ENCODE measurements at regions not wholly inside any gene's neighbourhood (a gene's known extent, or its start where the extent isn't known, plus 50 kb on each side); places are given as distances from the start of the nearest gene placed in this dataset.

GRCh38 chr2:129191530-129191929 is 787.9 kb upstream of the RAB6C start:
- H3K27me3 Mint-ChIP-seq (ENCODE audit: unreplicated experiment): peaks cover 4% of the 10 kb centered on the region
- H3K9me3 Mint-ChIP-seq (ENCODE audit: unreplicated experiment): no peaks in the 10 kb centered on the region
- H3K27ac Mint-ChIP-seq (ENCODE audit: unreplicated experiment): no peak overlapping the region
- H3K36me3 Mint-ChIP-seq (ENCODE audit: unreplicated experiment): no peaks in the 10 kb centered on the region
- TF ChIP-seq, protein P1, sequence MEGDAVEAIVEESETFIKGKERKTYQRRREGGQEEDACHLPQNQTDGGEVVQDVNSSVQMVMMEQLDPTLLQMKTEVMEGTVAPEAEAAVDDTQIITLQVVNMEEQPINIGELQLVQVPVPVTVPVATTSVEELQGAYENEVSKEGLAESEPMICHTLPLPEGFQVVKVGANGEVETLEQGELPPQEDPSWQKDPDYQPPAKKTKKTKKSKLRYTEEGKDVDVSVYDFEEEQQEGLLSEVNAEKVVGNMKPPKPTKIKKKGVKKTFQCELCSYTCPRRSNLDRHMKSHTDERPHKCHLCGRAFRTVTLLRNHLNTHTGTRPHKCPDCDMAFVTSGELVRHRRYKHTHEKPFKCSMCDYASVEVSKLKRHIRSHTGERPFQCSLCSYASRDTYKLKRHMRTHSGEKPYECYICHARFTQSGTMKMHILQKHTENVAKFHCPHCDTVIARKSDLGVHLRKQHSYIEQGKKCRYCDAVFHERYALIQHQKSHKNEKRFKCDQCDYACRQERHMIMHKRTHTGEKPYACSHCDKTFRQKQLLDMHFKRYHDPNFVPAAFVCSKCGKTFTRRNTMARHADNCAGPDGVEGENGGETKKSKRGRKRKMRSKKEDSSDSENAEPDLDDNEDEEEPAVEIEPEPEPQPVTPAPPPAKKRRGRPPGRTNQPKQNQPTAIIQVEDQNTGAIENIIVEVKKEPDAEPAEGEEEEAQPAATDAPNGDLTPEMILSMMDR (IDR thresholded peaks at IDR 0.05; ENCODE audit: partially characterized antibody, unreplicated experiment): no peak
- H3K4me1 Mint-ChIP-seq (ENCODE audit: low read depth, unreplicated experiment): no peaks in the 10 kb centered on the region
- no peak for DNase-seq
- H3K4me3 Mint-ChIP-seq (ENCODE audit: unreplicated experiment): no peak overlapping the region

DNA sequence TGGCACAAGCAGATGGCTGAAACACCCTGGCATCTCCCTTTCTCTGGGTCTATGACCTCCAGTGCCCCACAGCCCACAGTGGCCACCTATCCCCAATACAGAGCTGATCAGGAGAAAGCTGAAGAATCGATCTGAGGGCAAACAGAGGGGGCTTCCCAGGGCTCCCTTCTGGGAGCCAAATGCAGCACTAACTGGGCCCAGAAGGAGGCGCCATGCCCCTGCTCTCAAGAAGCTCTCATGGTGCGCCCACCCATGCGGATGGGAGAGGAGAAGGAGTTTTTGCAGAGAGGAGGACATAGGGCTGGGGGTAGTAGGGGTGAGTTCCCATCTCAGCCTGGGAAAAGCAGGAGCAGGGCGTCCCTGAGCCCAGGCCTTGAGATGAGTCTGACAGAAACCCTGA is 787.3 kb upstream of the RAB6C start:
- Mint-ChIP-seq H3K36me3 (ENCODE audit: unreplicated experiment) (no peaks in the 10 kb centered on the region), H3K4me1 (ENCODE audit: low read depth, unreplicated experiment) (no peaks in the 10 kb centered on the region)
- TF ChIP-seq, protein P1 (IDR thresholded peaks at IDR 0.05; ENCODE audit: partially characterized antibody, unreplicated experiment): peak; percentile 45

GRCh38 chr2:129192841-129193253 is 786.6 kb upstream of the RAB6C start:
- Mint-ChIP-seq H3K4me1 (ENCODE audit: low read depth, unreplicated experiment) (no peaks in the 10 kb centered on the region), H3K9me3 (ENCODE audit: unreplicated experiment) (no peaks in the 10 kb centered on the region), H3K36me3 (ENCODE audit: unreplicated experiment) (no peaks in the 10 kb centered on the region), H3K4me3 (ENCODE audit: unreplicated experiment) (no peak overlapping the region), H3K27ac (ENCODE audit: unreplicated experiment) (no peak overlapping the region), H3K27me3 (ENCODE audit: unreplicated experiment) (peaks cover 4% of the 10 kb centered on the region)
- DNase-seq: no peak
- TF ChIP-seq, protein P1 (IDR thresholded peaks at IDR 0.05; ENCODE audit: partially characterized antibody, unreplicated experiment): no peak

More for the DNA sequence above, 787.3 kb upstream of the RAB6C start:
- H3K27ac Mint-ChIP-seq (ENCODE audit: unreplicated experiment): no peak overlapping the region
- no peak overlapping the region for H3K4me3 Mint-ChIP-seq (ENCODE audit: unreplicated experiment)
- H3K27me3 Mint-ChIP-seq (ENCODE audit: unreplicated experiment): peaks cover 4% of the 10 kb centered on the region
- peak; percentile 39 for DNase-seq
- no peaks in the 10 kb centered on the region for H3K9me3 Mint-ChIP-seq (ENCODE audit: unreplicated experiment)

GRCh38 chr2:129193961-129194360 is 785.5 kb upstream of the RAB6C start:
- Mint-ChIP-seq H3K4me1 (ENCODE audit: low read depth, unreplicated experiment) (no peaks in the 10 kb centered on the region), H3K27ac (ENCODE audit: unreplicated experiment) (no peak overlapping the region), H3K27me3 (ENCODE audit: unreplicated experiment) (peaks cover 4% of the 10 kb centered on the region), H3K4me3 (ENCODE audit: unreplicated experiment) (no peak overlapping the region), H3K36me3 (ENCODE audit: unreplicated experiment) (no peaks in the 10 kb centered on the region), H3K9me3 (ENCODE audit: unreplicated experiment) (no peaks in the 10 kb centered on the region)
- TF ChIP-seq, protein P1 (IDR thresholded peaks at IDR 0.05; ENCODE audit: partially characterized antibody, unreplicated experiment): no peak
- no peak for DNase-seq

GRCh38 chr2:129199501-129199900 is 780.0 kb upstream of the RAB6C start:
- DNase-seq: no peak
- H3K9me3 Mint-ChIP-seq (ENCODE audit: unreplicated experiment): no peaks in the 10 kb centered on the region
- no peak overlapping the region for H3K4me3 Mint-ChIP-seq (ENCODE audit: unreplicated experiment)
- no peaks in the 10 kb centered on the region for H3K4me1 Mint-ChIP-seq (ENCODE audit: low read depth, unreplicated experiment)
- H3K36me3 Mint-ChIP-seq (ENCODE audit: unreplicated experiment): no peaks in the 10 kb centered on the region
- H3K27ac Mint-ChIP-seq (ENCODE audit: unreplicated experiment): no peak overlapping the region
- no peaks in the 10 kb centered on the region for H3K27me3 Mint-ChIP-seq (ENCODE audit: unreplicated experiment)
- TF ChIP-seq, protein P1 (IDR thresholded peaks at IDR 0.05; ENCODE audit: partially characterized antibody, unreplicated experiment): no peak

All from glutamatergic neuron (in vitro differentiated cells).